NCI-H82 treated with DMSO at 0.1 percent for 48 hours (cell line): ENCODE measurements at regions not wholly inside any gene's neighbourhood (a gene's known extent, or its start where the extent isn't known, plus 50 kb on each side); places are given as distances from the start of the nearest gene placed in this dataset.
"Not testable (repeated sequence)": the region's sequence is repeated elsewhere in the genome, so short reads cannot be mapped to it uniquely, and the experiment has no call there.

ENCODE experiments used
- DNase-seq: peaks from one replicate; lab custom pipeline; 2025; ENCODE audit not compliant: unreplicated experiment; lab: John Stamatoyannopoulos, UW

DNA sequence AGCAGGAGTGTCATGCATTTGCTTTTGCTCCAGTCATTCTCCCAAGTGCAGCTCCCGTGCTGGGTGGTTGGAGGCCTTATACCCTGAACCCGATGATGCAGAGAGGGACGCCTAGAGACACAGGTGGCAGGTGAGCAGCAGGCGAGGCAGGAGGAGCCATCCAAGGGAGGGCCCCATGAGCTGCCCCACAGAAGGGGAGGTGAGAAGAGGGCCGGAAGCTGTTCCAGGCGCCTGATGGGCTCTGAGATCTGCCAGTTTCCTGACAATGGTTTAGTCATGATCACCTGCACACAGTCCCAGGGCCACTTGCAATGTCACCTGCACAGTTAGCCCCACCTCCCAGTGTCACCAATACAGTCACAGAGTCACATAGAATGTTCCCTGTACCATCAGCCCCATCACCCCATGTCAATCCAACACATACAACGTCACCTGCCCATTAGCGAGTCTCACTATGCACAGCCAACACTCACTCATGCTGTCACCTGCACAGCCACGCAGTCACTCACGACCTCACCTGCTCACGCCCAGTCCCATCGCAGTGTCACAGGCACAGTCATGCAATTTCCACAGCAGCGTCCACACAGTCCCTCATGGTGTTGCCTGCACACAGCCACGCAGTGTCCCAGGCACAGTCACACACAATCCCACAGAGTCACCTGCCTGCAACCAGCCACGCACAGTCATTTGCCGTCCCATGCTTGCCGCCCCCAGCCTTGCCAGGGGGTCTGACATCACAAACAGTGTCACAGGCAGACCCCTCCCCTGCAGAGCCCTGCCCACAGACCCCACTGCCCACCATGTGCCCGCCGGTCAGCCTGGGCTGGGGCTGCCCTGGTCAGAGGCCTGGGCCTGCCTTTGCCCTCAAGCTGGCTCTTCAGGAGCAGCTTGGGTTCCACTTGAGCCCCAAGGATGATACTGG lies 113.4 kb downstream of the LHX2 start:
- DNase-seq: no peak

DNA sequence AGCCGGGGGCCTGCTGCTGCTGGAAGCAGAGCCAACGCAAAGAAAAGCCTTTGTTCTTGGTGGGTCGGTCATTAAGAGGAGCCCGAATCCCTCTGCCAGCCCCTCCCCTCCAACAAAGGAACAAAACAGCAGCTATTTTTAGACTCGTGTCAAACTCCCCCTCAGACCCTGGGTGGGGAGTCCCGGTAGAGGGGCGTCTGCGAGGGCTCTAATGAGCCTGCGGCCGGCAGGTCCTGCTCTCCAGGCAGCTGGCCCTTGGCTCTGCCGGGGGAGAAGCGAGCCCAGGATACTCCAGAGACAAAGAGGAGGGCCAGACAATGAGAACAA lies 114.0 kb downstream of the LHX2 start:
- no peak for DNase-seq

DNA sequence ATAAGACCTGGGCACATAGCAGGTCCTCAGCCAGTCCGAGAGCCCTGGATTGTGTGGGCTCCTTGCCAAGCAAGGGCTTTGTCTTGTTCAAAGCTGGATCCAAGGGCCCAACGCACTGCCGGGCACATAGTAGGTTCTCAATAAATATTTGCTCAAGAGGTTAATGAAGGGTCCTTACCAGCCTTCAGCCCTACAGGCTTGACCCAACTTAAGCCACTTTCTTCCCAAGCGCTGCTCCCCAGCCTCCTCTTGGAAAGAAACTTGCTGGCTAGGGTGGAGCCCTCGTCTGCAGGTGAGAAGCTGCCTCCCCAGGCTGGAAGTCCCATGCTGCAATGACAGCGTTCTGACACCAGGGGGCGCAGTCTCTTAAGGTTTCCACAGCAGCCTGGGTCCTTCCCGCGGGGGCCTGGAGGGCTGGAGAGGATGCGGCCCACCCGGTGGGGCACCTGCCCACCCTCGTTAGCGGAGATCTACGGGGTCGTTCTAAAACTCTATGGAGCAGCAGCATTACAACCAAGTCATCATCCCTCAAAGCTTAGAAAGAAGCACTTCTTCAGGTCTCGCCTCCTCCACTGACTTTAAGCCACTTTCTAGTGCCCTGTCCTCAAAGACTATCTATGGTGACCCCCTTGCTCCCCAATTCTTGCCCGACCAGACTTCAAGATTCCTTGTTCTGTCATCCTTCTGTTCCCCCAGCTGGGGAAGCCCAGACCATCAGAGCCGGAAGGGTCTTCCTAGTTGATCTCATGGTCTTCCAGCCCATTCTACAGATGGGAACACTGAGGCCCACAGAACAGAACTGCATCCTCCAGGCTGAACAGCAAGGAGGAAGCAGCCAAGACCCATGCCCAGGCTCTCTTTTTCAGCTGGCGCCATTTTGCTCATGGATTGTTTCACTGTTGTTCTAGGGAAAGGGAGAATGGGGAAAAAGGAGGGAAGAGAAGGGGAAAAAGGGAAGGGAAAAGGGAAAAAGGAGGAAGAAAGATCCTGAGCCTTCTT lies 115.4 kb downstream of the LHX2 start:
- DNase-seq: peak; percentile 32

DNA sequence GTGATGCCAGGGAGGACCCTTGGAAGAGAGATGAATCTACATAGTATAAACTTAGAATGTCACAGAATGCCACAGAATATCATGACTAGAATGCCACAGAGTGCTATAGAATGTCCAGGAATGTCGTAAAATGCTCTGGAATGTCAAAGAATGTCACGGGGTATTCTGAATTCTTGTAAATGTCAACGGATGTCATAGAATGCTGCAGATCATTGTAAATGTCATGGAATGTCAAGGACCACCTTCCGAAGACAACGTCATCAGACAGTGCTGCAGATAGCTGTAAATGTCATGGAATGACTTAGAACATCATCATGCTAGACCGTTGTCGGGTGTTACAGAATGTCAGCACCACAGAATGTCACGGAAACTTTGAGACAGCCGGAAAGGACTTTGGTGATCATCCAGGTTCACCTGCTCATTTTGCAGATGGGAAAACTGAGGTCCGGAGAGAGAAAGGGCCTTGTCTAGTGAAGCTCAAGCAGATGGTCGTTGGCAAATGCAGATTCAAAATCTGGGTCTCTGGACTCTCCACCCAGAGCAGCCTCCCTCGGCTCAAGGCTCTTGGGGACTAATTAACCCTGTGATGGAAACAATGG lies 117.1 kb downstream of the LHX2 start:
- DNase-seq: no peak

DNA sequence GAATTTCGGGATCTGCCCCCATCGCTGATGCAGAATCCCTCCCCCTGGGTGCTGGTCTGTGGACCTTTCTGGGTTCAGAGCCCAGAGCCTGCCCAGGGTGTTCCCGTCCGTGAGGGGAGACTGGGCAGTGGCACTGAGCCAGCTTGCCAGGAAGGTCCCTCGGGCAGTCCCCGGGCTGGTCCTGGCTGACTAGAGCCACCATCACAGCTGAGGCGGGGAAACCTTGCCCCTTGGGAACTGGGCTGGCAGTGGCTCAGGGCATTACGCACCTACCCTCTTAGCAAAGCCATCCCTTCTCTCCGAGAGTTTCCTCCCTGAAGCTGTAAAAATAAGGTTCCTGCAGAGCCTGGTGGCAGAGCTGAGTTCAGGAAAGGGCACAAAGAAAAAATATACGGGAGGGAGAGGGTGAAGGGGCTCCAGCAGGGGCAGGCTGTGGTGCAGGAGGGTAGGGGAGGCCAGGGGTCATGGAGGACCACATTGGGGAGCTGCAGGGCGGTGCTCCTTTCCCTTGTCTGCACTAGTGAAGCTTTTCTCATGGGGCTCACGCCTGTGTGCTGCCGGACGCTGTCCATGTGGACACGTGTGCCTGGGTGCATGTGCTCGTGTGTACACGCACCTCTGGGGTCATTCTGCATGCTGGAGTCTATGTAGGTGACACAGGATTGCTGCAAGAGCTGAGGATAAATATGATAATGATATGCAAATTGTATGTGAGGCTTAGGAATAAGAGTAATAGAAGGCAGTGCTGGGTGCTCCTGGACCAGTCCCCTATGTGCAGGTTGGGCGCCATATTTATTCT lies 118.9 kb downstream of the LHX2 start:
- no peak for DNase-seq

DNA sequence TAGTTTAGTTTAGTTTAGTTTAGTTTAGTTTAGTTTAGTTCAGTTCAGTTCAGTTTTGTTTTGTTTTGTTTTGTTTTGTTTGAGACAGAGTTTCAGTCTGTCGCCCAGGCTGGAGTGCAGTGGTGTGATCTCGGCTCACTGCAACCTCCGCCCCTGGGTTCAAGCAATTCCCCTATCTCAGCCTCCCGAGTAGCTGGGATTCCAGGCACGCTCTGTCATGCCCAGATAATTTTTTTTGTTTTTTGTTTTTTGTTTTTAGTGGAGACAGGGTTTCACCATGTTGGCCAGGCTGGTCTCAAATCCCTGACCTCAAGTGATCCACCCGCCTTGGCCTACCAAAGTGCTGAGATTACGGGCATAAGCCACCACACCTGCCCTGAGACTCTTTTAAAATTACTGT lies 120.0 kb downstream of the LHX2 start:
- DNase-seq: not testable (repeated sequence)

DNA sequence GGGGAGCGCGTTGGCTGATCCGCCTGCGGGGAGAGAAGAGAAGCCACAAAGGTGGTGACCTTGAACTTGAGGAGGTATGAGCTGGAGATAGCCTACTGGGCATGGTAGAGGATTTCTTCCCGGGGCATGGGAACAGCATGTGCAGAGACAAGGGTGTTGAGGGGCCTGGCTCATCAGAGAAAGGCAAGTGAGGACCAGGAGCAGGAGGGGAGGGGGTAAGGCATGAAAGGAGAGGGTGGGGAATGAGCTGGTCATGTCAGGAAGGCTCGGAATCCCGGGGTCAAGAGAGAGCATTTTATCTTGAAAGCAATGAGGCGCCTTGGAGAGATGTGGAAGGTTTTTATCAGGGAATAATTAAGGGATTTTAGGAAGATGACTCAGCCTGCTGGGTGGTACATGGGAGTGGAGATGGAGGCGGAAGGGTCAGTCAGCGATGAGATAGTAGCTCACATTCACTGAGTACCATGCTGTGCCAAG lies 121.1 kb downstream of the LHX2 start:
- no peak for DNase-seq

DNA sequence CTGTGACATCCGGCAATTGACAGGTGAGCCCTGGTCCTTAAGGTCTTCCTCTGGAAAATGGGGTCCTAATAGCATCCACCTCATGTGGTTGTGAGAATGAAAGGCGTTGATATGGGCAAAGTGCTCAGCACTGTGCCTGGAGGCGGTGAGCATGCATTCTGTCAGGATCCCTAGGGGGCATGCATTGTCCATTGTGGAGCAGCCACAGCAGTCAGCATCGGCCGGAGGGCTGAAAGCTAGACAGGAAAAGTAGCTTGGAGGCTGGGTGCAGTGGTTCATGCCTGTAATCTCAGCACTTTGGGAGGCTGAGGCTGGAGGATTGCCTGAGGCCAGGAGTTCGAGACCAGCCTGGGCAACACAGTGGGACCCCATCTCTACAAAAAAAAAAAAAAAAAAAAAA lies 122.2 kb downstream of the LHX2 start:
- DNase-seq: no peak

DNA sequence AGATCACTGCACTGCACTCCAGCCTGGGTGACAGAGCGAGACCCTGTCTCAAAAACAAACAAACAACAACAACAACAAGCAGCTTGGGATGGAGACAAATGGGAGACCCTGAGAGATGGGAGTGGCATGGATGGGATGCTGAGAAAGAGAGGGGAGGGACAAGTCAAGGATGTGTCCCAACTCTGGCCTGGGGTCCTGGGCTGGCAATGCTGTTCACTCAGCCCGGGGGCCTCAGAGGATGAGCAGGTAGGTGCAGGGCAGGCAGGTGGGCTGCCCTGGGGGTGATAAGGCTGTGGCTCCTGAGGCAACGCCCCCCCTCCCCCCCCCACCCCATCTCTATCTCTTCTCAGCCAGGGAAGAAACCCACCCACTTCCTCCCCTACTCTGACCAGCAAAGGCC lies 123.0 kb downstream of the LHX2 start:
- no peak for DNase-seq

DNA sequence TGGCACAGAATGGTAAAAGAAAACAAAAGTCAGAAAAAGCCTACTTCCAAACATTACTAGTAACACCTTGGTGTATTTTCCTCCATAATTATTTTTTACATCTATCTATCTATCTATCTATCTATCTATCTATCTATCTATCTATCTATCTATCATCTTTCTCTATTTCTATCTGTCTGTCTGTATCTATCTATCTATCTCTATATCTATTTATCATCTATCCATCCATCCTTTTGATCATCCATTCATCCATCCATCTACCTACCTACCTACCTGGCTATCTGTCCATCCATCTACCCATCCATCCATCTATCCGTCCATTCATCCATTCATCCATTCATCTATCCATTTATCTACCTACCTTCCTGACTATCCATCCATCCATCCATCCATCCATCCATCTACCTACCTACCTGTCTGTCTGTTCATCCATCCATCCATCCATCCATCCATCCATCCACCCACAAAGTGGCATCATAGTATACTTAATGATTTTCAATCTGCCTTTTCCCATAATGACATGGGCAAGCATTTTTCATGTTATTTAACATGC lies 121.9 kb upstream of the NEK6 start:
- DNase-seq: no peak

DNA sequence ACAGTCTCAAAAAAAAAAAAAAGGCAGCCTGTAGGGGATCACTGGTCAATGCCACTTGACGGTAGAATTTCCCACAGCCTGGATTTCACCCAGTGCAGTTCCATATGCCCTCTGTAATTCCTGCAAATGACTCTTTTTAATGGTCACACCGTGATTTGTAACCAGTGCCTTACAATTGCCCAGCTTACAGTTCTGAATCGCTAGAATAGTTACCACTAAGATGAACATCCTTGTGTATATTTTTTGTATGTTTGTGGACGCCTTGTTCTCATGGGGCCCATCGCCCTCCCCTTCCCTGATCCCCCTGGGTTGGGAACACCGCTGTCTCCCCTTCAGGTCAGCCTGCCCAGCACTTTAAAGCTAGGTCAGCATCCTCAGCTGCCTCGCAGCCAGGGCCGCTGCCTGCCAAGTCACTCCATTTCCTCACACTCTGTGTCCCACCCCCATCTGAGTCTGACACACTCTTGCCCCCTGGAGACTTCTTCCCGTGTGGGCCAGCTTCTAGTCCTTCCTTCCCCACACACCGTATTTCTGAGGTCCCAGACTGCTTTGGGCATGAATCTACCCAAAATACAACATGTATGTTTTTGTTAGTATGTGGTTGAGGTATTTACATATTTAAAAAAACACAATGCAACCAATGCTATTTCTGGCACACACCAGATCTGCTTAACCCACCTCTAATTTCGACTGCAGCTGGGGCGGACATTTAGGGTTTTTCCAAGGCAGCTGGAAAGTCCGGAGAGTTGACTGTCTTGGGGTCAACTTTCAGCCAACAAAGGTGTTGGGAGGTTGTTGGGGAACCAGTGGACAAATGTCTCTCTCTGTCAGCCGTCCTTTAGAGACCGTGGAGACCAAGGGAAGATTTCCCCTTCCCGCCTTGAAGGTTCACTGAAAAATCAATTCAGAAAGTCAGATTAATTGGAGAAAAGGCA lies 120.5 kb upstream of the NEK6 start:
- DNase-seq: no peak

DNA sequence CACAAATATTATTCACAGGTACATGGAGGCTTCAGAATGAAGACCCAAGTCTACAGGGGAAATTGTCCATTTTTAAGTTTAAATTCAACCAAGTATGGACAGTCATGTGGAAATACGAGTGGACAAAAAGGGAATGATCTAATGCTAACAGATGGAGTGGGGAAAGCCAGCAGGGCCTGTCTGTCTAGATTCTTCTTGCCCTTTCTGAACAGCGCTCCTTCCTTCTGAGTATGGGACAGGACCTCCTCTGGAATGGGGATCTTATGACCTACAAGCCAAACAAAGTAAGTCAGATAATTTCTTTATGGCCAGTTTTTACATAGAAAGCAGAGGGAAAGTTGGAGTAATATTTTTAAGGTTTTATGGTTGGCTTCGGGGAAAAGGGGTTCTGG lies 119.8 kb upstream of the NEK6 start:
- DNase-seq: no peak

DNA sequence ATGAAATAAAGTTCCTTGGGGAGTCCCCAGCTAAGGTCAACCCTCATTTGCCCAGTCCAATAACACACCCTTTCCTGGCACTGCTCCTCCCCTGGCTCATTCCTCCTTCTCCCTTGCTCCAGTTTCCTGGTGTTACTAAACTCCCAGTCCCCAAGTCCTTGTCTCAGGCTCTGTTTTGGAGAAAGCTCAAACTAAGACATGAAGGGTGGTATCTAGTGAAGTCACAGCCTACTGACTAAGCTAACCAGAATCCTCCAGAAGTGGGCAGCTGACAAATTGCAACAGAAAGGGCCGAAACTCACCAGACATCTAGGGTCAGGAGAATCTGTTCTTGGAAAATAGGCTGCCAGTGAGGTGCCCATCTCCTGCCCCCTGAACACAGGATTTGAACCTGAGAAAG lies 118.7 kb upstream of the NEK6 start:
- no peak for DNase-seq

DNA sequence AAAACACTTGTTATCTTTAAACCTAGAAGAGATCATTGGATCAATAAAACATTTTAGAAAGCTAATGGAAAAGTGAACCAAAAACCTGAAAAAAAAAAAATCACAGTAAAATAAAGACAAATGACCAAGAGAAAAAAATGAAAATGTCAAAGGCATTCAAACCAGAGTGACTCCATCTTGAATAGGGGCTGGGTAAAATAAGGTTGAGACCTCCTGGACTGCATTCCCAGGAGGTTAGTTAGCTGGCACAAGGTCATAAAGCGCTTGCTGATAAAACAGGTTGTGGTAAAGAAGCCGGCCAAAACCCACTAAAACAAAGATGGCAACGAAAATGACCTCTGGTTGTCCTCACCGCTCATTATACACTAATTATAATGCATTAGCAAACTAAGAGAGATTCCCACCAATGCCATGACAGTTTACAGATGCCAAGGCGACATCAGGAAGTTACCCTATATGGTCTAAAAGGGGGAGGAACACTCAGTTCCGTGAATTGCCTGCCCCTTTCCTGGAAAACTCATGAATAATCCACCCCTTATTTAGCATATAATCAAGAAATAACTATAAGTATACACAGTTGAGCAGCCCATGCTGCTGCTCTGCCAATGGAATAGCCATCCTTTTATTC lies 116.7 kb upstream of the NEK6 start:
- no peak for DNase-seq

DNA sequence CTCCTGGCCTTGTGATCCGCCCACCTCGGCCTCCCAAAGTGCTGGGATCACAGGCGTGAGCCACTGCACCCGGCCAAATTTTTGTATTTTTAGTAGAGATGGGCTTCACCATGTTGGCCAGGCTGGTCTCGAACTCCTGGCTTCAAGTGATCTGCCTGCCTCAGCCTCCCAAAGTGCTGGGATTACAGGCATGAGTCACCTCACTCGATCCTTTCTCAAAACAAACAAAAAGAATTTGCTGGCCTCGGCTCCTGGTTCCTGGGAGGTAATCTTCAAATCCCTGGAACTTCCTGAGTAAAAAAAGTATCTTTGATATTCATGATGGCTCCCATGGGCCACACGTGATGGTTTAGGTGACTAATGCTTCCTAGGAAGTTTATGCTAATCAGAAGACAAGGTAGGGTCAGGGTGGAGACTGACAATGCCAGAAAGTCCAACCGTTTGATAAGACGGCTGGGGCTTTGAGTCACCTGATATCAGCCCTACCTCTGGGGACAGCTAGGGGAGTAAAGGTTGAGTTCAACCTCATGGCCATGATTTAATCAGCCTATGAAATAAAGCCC lies 113.1 kb upstream of the NEK6 start:
- not testable (repeated sequence) for DNase-seq

DNA sequence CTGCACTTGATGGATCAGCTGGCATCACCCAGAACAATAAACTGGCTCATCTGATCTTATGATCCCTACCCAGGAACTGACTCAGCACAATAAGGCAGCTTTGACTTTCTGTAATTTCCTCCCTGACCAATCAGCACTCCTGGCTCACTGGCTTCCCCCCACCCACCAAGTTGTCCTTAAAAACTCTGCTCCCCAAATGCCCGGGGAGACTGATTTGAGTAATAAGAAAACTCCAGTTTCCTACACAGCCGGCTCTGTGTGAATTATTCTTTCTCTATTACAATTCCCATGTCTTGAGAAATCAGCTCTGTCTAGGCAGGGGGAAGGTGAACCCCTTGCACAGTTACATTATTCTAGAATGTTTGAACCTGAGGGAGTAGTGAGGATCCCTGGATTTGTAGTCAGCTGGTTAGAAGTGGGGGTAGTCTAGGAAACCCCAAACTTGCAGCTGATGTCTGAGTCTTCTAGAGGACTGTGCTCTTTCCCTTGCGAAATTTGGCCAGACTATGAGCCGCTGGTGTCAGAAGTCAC lies 111.7 kb upstream of the NEK6 start:
- no peak for DNase-seq

DNA sequence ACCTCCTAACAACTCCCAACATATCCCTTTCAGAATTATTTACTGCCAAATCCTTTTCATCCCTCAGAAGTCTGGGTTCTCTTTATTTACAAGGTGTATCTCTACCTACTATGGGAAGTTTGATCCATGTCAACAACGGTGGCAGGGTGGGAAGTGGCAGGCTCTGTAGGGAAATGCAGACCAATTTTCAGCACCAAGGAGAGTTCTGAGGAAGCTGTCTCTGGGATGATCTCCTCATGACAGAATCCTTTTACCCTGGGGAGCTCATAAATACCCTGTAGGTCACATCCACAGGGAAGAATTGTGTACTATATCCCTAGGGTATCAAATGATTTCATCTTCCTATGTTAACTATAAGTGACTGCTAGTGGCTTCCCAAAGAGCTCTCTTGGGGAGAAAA lies 107.8 kb upstream of the NEK6 start:
- no peak for DNase-seq

DNA sequence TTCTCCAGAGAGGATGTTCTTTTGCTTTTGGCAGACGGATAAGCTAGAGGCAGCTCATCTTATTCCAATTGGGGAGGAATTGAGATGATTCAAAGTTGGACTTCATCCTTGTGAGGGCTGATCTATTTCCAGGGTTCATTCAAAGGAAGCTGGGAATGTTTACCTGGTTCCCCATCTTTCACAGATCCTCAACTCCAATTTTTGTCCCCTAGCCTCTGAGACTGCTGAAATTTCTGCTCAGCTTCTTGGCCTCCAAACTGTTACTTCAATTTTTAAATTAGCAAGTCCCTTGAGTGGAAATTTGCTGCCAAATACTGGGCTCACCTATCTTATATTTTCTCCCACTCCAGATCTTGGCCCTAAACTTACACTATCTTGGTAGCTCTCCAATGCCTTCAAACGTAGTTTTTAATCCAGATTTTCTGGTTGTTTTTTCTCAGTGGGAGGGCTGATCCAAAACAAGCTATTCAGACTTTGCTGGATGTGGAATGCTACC lies 93.9 kb upstream of the NEK6 start:
- DNase-seq: no peak
